NCI-H345 treated with DMSO at 0.1 percent for 48 hours (cell line): ENCODE measurements at regions not wholly inside any gene's neighbourhood (a gene's known extent, or its start where the extent isn't known, plus 50 kb on each side); places are given as distances from the start of the nearest gene placed in this dataset.
A peak's percentile ranks its signal among the peaks of the same experiment; 100 is the strongest.
"Not testable (repeated sequence)": the region's sequence is repeated elsewhere in the genome, so short reads cannot be mapped to it uniquely, and the experiment has no call there.

ENCODE experiments used
- DNase-seq: peaks from one replicate; lab custom pipeline; 2025; ENCODE audit not compliant: unreplicated experiment; lab: John Stamatoyannopoulos, UW

DNA sequence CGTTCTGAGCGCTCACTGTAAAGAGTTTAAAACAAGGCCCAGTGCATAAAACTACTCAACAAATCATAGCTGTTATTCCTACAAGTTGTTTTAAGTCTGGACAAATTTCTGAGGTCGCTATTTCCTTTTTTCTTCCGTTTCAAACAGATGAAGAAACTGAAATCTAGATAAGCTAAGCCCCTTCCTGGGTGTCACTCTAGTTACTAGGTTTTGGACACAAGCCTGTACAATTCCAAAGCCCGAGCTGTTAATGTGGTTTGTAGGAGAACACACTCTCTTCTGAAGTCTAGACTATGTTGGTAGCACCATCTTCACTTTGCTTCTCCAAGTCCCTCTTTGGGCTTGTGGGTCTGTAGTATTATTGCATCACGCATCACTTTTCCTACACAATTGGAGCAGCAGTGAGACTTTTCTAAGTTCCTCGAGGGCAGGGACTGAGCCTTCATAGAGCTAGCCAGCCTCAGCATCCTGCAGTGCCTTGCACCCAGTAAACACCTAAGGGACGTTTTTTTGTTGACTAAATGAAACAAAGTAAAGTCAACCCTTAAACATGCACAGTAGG is 142.6 kb upstream of the PROK2 start:
- no peak for DNase-seq

DNA sequence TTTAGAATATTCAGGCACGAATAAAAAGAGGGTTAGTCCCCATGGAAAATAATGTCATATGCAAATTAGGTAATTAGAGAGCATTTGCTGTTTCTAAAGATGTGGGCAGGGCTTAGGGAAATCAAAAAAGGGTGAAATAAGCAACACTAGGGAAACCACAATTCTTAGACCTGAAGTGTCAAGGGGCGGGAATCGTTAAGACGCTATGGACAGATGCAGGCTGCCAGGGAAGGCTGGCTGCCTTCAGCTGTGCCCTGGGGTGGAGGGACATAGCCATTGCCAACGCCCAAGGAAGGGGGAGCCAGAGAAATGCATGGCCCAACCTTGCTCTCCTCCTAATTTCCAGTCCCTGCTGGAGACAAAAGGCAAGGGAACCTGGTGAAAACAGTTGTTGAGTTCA is 141.7 kb upstream of the PROK2 start:
- no peak for DNase-seq

DNA sequence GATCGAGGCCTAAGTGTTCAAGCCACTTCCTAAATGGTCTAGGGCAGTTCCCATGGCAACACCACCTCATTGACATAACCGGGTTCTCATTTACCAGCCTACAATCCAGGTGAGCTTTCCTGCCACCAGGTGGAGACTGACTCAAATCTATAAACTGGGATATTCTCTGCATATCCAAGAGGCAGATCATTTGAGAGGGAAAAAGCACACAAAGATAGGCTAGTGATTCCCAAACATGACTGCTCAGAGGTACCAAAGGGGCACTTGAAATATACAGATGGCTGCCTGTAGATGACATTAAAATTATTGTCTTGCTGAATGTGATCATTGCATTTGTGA is 141.3 kb upstream of the PROK2 start:
- peak; percentile 61 for DNase-seq

DNA sequence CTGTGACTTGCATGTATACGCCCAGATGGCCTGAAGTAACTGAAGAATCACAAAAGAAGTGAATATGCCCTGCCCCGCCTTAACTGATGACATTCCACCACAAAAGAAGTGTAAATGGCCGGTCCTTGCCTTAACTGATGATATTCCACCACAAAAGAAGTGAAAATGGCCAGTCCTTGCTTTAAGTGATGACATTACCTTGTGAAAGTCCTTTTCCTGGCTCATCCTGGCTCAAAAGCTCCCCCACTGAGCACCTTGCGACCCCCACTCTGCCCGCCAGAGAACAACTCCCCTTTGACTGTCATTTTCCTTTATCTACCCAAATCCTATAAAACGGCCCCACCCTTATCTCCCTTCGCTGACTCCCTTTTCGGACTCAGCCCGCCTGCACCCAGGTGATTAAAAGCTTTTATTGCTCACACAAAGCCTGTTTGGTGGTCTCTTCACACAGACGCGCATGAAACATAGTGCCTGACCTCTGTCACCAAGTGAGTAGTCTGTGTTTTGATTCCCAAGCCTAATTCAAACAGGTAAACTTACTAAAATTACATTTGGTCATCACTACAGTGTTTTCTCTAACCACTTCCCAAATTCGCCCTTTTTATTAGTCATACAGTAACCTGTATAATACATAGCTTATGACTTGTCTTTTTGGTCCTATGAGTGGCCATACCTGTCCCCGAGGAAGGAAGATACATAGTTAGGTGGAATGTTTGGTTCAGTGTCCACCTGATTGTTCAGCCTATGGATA is 140.7 kb upstream of the PROK2 start:
- not testable (repeated sequence) for DNase-seq

DNA sequence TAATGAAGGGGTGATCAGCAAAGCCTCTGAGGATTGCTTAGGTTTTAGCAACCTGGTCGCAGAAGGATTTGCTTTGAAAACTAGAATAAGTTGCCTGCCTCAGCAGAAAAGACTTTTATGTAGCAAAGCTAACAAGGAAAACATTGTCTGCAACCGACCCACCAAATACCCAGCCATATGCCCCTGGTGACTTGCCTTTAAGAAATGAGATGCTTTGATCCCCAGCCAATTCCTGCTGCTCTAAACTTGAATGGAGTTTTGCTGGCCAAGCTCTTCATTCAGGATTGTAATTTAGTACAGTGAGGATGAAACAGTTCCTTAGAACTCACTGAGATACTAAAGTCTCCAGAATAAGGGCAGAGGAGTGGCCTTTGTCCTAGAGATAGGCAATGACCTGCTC is 139.8 kb upstream of the PROK2 start:
- DNase-seq = no peak

DNA sequence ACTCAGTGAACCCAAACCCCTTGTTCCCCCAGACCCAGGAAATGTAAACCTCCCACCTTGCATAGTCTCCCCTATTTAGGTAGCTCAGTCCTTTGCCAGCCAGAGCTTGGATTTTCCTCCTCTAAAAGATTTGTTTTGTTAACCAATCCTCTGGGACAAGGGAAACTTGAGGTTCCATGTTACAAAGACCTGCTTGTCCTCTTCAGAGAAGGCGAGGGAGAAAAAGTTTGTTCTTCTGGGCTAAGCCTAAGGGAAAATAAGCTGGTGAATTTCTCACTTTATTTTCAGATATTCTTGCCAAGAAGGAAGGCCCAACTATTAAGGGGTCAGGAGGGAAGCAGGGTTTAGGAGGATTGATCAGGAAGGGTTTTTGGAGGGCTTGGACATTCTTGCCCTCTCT is 136.1 kb upstream of the PROK2 start:
- no peak for DNase-seq

DNA sequence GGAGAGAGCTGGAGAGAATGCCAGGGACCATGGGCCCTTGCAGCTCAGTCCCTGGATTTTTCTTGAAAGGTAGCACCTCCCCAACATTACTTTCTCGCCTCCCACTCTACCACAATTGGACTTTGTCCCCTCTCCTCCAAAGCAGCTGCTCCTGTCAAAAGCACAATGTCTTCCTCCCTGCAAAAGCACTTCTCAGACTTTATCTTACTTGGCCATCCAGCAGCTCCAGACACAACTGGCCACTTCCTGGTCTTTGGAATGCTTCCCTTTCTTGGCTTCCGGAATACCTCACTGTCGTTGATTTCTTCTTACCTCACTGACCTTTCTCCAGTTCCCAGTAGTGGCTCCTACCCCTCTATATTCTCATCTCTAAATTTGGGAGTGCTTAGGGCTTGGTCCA is 134.6 kb upstream of the PROK2 start:
- no peak for DNase-seq

DNA sequence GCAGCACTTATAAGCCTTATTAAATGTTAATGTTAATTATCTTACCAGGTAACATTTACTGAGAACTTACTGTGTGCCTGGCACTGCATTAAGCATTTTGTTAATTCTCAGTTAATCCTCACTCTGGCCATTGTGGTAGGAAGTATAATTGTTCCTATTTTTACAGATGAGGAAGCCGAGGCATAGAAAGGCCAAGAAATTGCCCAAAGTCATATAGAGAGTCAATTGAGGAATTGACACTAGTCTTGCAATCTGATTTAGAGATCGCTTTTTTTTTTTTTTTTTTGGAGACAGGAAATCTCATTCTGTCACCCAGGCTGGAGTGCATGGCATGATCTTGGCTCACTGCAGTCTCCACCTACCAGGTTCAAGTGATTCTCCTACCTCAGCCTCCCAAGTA is 132.6 kb upstream of the PROK2 start:
- no peak for DNase-seq

DNA sequence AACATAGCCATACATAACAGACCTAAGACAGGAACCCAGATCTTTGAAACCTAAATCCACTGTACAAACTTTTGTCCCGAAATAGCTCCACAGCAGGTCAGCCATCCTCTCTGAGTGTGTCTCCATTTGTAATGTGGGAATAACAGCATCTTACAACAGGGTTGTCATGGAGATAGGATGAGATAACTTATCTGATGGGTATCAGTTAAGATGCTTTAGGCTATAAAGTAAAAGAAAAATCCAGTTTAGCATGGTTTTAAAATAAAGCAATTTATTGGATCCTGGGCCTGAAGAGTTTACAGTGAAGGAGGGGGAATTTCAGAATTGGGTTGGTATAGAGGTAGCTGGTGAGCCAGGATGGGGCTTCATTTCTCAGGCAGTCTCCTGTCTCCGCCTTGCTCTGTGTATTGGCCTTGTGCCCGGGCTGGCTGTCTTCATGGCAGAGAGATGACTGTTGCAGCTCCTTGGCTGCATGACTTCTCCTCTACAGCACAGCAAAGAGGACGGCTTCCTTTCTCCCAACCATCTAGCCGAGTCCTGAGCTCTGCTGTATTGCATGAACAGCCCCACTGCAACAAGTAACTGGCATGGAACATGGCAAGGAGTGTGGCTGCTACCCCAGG is 131.9 kb upstream of the PROK2 start:
- DNase-seq = no peak

DNA sequence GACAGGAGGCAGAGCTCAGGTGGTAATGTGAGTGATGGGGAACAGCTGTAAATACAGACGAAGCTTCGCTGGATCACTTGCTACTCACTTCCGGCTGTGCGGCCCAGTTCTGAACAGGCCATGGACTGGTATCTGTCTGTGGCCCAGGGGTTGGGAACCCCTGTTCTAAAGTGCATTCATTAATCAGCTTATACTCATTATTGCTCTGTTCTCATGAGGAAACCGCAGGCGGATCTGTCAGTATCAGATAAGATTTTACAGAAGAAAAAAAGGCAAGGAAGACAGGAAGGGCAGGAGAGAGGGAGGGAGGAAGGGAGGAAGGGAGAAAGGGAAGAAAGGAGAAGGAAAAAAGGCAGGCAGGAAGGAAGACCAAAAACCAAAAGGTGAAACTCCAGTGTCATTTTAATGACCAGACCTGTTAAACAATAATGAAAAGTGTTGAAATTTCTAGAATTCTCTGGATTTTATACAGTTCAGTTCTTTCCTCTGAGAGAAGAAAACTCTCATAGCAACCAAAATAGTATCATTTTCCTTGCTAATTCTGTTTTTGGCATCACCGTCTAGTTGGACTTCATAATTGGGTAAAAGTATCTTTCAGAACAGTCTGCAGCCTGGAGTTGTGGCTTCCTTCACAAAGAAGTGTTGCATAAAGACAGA is 128.0 kb upstream of the PROK2 start:
- no peak for DNase-seq

DNA sequence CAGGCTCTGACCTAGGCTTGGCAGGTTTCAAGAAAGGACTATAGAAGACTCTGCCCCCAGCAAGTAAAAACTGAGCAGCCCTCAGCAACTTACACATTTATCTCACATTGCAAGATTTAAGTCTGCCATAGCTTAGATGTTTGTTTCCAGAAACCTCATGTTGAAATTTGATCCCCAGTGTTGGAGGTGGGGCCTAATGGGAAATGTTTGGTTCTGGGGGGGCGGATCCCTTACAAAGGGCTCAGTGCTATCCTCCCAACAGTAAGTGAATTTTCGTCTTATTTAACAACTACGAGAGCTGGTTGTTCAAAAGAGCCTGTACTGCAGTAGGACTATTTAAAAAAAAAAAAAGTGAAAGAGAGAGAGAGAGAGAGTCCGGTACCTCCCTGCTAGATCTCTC is 125.2 kb upstream of the PROK2 start:
- no peak for DNase-seq

DNA sequence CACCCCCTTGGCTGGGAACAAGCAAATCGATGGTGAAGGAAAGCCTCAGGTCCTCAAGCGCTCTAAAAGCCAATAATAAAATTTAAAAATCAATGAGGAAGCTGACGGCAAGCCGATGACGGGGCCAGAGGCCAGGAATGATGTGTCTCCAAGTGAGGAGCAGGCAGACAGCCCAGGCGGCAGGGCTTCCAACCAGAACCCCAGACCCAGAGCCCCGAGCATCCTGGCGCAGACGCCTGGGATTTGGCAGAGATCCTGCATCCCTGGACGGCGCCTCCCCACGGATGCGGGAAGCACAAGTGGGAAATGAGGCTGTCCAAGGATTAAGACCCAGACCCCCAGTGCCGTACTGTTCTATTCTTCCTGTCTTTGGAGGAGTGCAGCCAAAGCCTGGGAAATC is 123.0 kb upstream of the PROK2 start:
- no peak for DNase-seq

DNA sequence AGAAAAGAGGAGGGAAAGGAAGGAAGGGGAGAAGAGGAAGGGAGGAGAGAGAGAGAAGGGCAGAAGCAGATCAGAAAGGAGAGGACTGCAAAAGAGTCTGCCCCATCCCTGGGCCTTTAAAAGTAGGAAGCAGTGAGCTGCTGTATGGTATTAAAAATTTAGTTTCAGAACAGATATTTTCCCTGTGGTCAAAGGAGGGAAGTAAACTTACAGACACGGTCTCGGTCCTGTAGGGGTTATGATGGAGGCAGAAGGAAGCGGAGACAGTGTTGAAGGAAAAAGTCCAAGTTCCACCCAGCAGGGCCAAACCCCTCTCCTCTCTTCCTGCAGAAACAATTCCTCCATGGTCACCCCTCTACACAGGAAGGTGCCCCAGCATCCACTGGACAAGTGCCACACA is 122.0 kb upstream of the PROK2 start:
- DNase-seq = no peak

DNA sequence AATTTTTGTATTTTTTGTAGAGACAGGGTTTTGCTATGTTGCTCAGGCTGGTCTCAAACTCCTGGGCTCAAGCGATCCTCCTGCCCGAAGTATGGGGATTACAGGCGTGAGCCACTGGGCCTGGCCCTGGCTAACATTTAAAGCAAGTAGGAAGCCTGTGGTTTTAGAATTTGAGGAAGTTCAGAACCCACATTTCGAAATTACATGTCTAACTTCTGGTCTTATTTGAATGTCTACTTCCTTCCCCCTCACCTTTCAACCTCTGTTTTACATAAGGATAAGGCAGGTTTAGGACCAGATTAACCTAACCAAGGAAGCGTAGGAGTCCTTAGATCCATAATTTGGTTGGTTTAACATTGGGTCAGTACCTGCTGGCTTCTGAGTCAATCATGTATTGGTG is 120.5 kb upstream of the PROK2 start:
- no peak for DNase-seq

DNA sequence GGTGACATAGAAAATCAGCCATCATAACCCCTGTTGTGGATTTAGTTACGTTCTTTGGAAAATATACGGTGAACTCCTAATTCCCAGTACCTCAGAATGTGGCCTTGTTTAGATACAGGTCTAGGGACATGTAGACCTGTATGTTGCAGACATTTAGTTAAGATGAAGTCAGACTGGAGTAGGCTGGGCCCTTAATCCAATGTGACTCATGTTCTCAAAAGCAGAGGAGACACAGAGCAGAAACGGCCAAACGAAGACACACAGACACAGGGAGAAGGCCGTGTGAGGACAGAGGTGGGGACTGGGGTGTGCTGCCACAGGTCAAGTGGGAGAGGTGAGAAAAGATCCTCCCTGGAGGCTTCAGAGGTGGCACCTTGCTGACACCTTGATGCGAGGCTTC is 119.0 kb upstream of the PROK2 start:
- DNase-seq = no peak

DNA sequence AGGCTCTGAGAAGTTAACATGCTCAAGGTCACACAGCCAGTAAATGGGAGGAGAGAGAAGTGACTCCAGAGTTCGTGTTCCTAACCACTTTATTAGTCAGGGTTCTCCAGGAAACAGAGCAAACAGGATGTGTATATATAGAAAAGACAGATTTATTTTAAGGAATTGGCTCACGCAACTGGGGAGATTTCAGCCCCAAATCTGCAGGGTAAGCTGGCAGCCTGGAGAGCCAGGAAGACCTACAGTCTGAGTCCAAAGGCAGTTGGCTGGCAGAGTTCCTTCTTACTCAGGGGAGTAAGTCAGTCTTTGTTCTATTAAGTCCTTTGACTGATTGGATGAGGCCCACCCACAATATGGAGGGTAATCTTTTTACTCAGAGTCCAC is 118.2 kb upstream of the PROK2 start:
- DNase-seq = no peak

DNA sequence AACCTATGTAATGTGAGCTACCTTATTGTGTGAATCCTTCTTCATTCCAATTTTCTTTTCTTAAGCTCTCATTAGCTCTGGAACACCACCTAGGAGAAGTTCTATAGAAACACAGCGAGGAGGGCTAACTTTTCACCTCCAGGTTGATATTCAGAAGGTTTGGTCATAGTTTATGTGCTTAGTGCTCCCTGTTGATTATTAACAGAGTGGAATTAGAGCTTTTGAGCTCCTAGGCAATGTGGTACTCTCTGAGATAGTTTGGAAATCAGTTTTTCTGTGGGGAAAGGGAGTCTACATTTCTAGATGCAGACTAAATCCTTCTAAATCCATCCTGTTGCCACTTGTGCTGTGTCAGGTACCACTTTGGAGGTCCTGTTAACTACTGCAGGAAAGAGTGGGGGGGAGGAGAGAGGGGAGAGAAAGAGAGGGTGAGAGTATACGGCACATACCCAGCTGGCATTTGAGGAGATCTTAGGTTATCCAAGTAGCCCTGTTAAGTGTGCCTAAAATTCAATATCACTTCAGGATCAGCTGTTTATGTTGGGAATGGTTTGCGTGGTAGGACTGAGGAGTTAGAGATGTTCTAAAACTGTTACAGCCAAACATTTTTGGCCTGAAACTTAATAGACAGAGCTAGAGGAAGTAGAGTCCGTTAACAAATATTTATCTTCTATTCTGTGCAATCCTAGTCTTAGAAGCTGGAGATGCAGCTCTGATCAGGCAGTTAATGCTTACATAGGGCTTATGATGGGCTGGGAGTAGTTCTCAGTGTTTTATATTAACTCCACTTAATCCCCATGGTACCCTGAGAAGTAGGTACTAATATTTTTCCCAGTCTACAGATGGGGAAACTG is 117.5 kb upstream of the PROK2 start:
- DNase-seq = no peak

DNA sequence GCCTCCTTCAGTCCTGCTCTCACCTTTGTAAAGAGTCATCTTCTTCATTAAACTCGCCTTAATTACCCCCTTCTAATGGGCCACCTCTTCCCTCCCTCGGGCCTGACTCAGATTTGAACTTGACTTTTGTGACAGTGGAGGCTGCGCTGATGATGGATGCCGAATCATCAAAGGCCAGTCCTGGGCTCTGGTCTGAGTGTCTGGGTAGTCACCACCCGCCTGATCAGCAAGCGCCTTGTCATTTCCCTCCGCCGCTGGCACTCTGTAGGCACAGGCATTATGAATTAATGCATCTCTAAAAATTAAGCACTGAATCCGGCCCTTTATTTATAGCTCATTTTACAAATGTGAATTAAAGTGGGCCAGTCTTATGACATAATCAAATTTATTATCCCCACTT is 116.7 kb upstream of the PROK2 start:
- no peak for DNase-seq

DNA sequence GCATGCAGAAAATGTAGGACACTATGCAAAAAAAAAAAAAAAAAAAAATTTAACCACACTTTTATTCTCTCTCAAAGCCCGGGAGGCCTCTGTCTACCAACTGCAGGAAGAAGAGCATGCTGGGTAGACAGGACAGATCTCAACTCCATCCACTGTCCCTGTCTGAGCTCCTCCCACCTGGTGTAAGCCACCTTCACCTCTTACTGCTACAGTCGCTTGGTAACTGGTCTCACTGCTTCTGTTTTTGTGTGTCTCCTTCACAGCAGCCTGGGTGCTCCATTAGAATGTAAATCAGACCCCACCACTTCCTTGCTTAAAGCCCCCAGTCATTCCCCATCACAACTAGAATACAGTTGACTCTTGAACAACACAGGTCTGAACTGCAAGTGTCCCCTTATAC is 115.1 kb upstream of the PROK2 start:
- no peak for DNase-seq

DNA sequence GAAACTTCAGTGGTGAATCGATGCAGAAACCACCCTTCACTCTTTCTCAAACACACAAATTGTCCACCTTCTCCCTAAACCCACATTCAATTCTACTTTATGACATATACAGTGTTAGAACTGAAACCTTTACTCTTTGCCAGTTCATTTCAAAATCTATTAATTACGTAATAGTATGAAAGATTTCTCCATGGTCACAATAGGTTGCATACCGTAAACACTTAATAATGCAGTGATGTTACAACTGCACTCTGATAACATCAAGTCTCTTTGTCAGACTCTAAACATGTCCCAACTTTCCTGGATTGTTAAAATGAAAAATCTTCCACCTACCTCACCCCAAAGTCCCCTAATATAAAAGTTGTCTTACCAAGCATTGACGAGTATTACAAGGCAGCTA is 111.8 kb upstream of the PROK2 start:
- no peak for DNase-seq

DNA sequence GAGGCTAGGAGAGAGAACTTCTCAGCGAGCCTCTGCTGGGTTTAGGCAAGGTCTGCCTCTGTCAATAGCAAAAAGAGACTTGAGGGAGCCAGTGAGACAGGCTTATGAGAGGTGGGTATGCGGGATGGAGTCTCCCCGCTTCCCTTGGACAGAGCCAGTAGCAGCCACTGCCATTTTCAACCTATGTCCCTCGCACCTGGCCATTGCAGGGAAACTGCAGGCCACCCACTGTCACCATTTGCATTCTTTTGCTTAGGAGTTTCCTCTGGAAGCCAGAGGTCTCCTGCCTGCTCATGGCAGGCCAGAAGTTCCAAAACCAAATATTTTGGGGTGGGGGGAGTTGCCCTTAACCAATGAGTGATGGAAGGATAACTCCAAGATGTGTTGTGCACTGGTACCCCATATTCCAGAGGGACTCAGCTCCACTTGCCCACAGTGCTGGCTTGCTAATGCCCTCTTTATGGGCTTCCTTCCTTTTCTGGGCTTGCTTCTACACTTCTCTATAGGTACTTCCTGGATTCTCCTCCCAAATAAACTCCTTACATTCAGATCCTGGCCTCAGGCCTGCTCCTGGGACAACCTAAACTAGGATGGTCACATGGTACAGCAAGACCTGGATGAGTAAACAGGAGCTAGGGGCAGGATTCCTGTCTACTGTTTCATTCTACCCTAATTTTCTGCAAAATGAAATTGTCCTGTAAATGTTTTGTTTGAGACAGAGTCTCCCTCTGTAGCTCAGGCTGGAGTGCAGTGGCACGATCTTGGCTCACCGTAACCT is 108.9 kb upstream of the PROK2 start:
- DNase-seq = no peak
